Peyer's patch (tissue), 4 donors: ENCODE measurements at regions not wholly inside any gene's neighbourhood (a gene's known extent, or its start where the extent isn't known, plus 50 kb on each side); places are given as distances from the start of the nearest gene placed in this dataset.

Experiments used
- DNase-seq, 3 donors: peaks; one replicate each; pipeline ENCODE4 v3.0.0-alpha.2; 2017 to 2019
- H3K27ac ChIP-seq, 4 donors: fragments of 200-600 bp; sonication (generic); one replicate each; pipeline ENCODE4 v1.5.1; 2016 to 2019
- H3K27me3 ChIP-seq, 2 donors: fragments of 200-600 bp; sonication (generic); one replicate each; pipeline ENCODE4 v1.5.1; 2019
- H3K36me3 ChIP-seq, 3 donors: fragments of 200-600 bp; sonication (generic); one replicate each; pipeline ENCODE4 v1.5.1; 2016 to 2019
- H3K4me1 ChIP-seq, 4 donors: fragments of 200-600 bp; sonication (generic); one replicate each; pipeline ENCODE4 v1.5.1; 2016 to 2019
- H3K4me3 ChIP-seq, 4 donors: fragments of 200-600 bp; sonication (generic); 1 replicate in 3 of 4; 2 replicates in 1 of 4; pipeline ENCODE4 v1.5.1; 2016 to 2019; ENCODE audit warnings: mild to moderate bottlenecking in 1 of 4
- H3K9me3 ChIP-seq, 4 donors: fragments of 200-600 bp; sonication (generic); one replicate each; pipeline ENCODE4 v1.5.1; 2016 to 2019; ENCODE audit warnings: mild to moderate bottlenecking in 1 of 4
- CTCF ChIP-seq, 6 experiments: fragments of 450-650 bp in 4 of 6; fragments of 200-600 bp in 2 of 6; sonication (generic) in 1 of 6; IDR thresholded peaks; one replicate each; pipeline ENCODE4 v1.5.1; 2017 to 2019; ENCODE audit warnings: antibody characterized with exemption in 6 of 6, mild to moderate bottlenecking in 3 of 6, moderate library complexity in 1 of 6
- POLR2A ChIP-seq, 2 donors: fragments of 450-650 bp; IDR thresholded peaks; one replicate each; pipeline ENCODE4 v1.5.1; 2017; ENCODE audit warnings: antibody characterized with exemption in 2 of 2, mild to moderate bottlenecking in 2 of 2, moderate library complexity in 2 of 2

GRCh38 chr9:80127920-80128319 lies 556.2 kb downstream of the TLE4 start:
- no peaks in the 10 kb centered on the region for H3K4me1 ChIP-seq
- no peak overlapping the region for H3K27ac ChIP-seq
- no peaks in the 10 kb centered on the region for H3K9me3 ChIP-seq
- H3K27me3 ChIP-seq: no peaks in the 10 kb centered on the region
- TF ChIP-seq POLR2A (IDR thresholded peaks at IDR 0.05) (no peak), CTCF (IDR thresholded peaks at IDR 0.05) (no peak)
- no peaks in the 10 kb centered on the region for H3K36me3 ChIP-seq
- H3K4me3 ChIP-seq: no peak overlapping the region
- no peak for DNase-seq

DNA sequence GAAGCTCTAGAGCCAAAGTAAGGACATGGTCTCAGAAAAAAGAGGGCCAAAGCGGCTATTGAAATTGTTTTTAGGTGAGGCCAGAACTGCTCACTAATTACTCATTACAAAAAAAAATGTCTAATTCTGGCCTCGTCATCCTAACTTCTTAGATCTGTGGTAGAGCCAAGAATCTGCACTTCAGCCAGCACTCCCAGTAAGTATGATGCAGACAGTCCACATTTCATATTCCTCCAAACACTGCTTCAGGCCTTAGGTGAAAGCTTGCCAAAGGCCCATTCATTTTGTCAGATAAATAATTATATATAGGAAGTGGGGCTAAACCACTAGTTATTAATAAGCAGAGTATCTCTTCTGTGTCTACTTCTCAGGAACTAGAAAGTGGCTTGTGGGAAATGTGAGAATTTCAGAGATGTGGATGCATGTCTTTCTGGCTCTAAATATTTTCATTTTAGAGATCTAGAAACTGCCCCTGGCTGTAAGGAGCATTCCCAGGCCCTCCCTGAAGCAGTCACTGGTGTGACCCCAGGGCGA lies 554.0 kb downstream of the TLE4 start:
- no peak for TF ChIP-seq CTCF (IDR thresholded peaks at IDR 0.05)
- H3K9me3 ChIP-seq: no peaks in the 10 kb centered on the region
- H3K4me3 ChIP-seq: no peak overlapping the region
- H3K27me3 ChIP-seq: no peaks in the 10 kb centered on the region
- H3K27ac ChIP-seq: no peak overlapping the region
- no peak for DNase-seq
- no peaks in the 10 kb centered on the region for H3K36me3 ChIP-seq
- no peaks in the 10 kb centered on the region for H3K4me1 ChIP-seq

DNA sequence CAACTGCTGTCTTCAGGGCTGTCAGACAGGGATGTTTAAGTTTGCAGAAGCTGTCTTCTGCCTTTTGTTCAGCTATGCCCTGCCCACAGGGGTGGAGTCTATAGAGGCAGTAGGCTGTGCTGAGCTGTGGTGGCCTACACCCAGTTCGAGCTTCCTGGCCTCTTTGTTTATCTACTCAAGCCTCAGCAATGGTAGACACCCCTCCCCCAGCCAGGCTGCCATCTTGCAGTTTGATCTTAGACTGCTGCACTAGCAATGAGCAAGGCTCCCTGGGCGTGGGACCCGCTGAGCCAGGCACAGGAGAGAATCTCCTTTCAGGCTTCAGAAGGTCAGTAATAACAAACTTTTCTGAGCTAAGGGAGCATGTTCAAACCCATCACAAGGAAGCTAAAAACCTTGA lies 545.3 kb downstream of the TLE4 start:
- no peak overlapping the region for H3K4me3 ChIP-seq
- H3K9me3 ChIP-seq: no peaks in the 10 kb centered on the region
- no peaks in the 10 kb centered on the region for H3K4me1 ChIP-seq
- no peak for TF ChIP-seq POLR2A (IDR thresholded peaks at IDR 0.05)
- H3K27me3 ChIP-seq: no peaks in the 10 kb centered on the region
- no peak overlapping the region for H3K27ac ChIP-seq
- H3K36me3 ChIP-seq: no peaks in the 10 kb centered on the region
- no peak for DNase-seq

- H3K9me3 ChIP-seq: no peaks in the 10 kb centered on the region
- no peaks in the 10 kb centered on the region for H3K4me1 ChIP-seq
- no peak overlapping the region for H3K4me3 ChIP-seq
- TF ChIP-seq CTCF (IDR thresholded peaks at IDR 0.05): no peak
- TF ChIP-seq POLR2A (IDR thresholded peaks at IDR 0.05): no peak
- H3K27ac ChIP-seq: no peak overlapping the region
- no peak for DNase-seq
- no peaks in the 10 kb centered on the region for H3K36me3 ChIP-seq
- no peaks in the 10 kb centered on the region for H3K27me3 ChIP-seq
Observed at GRCh38 chr9:80114241-80114640, 542.5 kb downstream of the TLE4 start.

DNA sequence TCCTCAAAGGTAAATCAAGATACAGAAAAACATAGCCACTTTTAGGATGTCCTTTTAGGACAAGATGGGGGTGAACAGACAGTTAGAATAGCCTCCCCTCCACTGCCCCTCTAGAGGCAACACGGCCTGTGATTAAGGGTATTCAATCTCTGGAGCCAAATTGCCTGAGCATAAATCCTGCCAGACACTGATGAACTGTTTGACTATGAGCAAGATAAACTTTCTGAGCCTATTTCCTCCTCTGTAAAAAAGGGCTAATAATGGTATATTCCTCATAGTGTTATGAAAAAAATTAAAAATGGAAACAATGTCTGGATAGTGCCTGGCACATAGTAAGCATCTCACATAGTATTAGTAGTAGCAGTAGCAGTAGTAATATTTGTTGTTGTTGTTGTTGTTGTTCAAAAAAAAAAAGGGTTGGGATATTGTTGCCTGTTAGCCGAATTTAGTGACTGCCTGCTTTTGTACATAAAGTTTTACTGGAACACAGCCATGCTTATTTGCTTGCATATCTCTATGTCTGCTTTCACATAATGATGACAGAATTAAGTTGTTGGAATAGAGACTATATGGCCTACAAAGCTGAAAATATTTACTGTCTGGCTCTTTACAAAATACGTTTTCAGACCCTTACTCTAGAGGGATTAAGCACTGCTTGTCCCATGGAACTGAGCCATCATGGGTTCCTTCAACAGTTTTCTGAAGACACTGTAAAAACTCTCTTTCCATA lies 536.3 kb downstream of the TLE4 start:
- no peaks in the 10 kb centered on the region for H3K27me3 ChIP-seq
- no peak for TF ChIP-seq POLR2A (IDR thresholded peaks at IDR 0.05)
- no peak for TF ChIP-seq CTCF (IDR thresholded peaks at IDR 0.05)
- DNase-seq: no peak
- H3K36me3 ChIP-seq: no peaks in the 10 kb centered on the region
- H3K9me3 ChIP-seq: no peaks in the 10 kb centered on the region
- no peaks in the 10 kb centered on the region for H3K4me1 ChIP-seq
- no peak overlapping the region for H3K27ac ChIP-seq
- H3K4me3 ChIP-seq: no peak overlapping the region

- Histone ChIP-seq H3K27ac (no peak overlapping the region), H3K36me3 (no peaks in the 10 kb centered on the region), H3K27me3 (no peaks in the 10 kb centered on the region), H3K4me3 (no peak overlapping the region), H3K4me1 (no peaks in the 10 kb centered on the region), H3K9me3 (no peaks in the 10 kb centered on the region)
- no peak for TF ChIP-seq CTCF (IDR thresholded peaks at IDR 0.05)
- no peak for TF ChIP-seq POLR2A (IDR thresholded peaks at IDR 0.05)
- DNase-seq: no peak
Observed at GRCh38 chr9:80097476-80097875, 525.7 kb downstream of the TLE4 start.
